HCT116 (cell line): ENCODE measurements at regions not wholly inside any gene's neighbourhood (a gene's known extent, or its start where the extent isn't known, plus 50 kb on each side); places are given as distances from the start of the nearest gene placed in this dataset.

Source experiments
- CBX3 ChIP-seq: IDR thresholded peaks from 2 replicates; pipeline ENCODE4 v1.6.1; 2012; ENCODE audit warnings: low read depth
- CTCF ChIP-seq, 3 experiments: fragments of 200-600 bp in 1 of 3; sonication (generic) in 1 of 3; IDR thresholded peaks in 2 of 3; conservative IDR thresholded peaks in 1 of 3; 2 replicates each; pipeline ENCODE4 v1.5.1; 2012 to 2017; ENCODE audit warnings: low read depth in 2 of 3, low read length in 2 of 3, antibody characterized with exemption in 1 of 3, borderline replicate concordance in 1 of 3, control low read depth in 1 of 3, mild to moderate bottlenecking in 1 of 3, mixed read lengths in 1 of 3, mixed run types in 1 of 3, moderate library complexity in 1 of 3; ENCODE audit not compliant: insufficient read depth in 1 of 3
- EZH2 ChIP-seq: fragments of 200-600 bp; sonication (generic); IDR thresholded peaks from 2 replicates; pipeline ENCODE4 v1.6.1; 2017; ENCODE audit warnings: antibody characterized with exemption, mixed run types
- POLR2A ChIP-seq: IDR thresholded peaks from 2 replicates; pipeline ENCODE4 v1.7.0; 2011; ENCODE audit warnings: borderline replicate concordance; ENCODE audit not compliant: insufficient read depth, insufficient read length; ENCODE audit errors: extremely low read depth
- POLR2AphosphoS5 ChIP-seq: IDR thresholded peaks from 2 replicates; pipeline ENCODE4 v1.6.1; 2011; ENCODE audit warnings: mild to moderate bottlenecking, low read depth, low read length, moderate library complexity

- no peak for TF ChIP-seq CTCF (IDR thresholded peaks at IDR 0.05 in 2 of 3, conservative IDR thresholded peaks at IDR 0.05 in 1 of 3; ENCODE audit: borderline replicate concordance in 1 of 3, insufficient read depth in 1 of 3, low read depth in 2 of 3, low read length in 2 of 3)
- TF ChIP-seq CBX3, result no peak
- no peak for TF ChIP-seq POLR2A
- no peak for TF ChIP-seq EZH2
- TF ChIP-seq POLR2AphosphoS5, result no peak
These were observed 83.6 kb upstream of the ABI1 start for GRCh38 chr10:26944261-26944882.
